ENCODE measurements at regions not wholly inside any gene's neighbourhood (a gene's known extent, or its start where the extent isn't known, plus 50 kb on each side); places are given as distances from the start of the nearest gene placed in this dataset.
"Not testable (repeated sequence)": the region's sequence is repeated elsewhere in the genome, so short reads cannot be mapped to it uniquely, and the experiment has no call there.

DNA sequence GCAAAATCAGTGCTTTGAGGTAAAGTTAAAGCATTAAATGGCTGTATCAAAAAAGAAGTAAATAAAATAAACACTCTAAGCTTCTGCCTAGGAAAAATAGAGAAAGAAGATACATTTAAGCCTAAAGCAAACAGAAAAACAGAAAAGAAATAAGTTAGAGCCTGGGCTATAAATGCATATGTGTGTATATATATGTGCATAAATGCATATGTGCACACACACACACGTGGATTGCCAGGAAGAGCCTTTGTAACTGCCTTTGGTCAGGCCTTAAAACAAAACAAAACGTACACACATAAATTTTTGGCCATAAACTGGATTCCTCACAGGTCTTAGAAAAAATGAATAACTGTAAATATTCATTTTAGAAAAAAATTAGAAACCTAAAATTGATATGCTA, 925.8 kb downstream of the MRPL39 start:
- DNase-seq = no peak

DNA sequence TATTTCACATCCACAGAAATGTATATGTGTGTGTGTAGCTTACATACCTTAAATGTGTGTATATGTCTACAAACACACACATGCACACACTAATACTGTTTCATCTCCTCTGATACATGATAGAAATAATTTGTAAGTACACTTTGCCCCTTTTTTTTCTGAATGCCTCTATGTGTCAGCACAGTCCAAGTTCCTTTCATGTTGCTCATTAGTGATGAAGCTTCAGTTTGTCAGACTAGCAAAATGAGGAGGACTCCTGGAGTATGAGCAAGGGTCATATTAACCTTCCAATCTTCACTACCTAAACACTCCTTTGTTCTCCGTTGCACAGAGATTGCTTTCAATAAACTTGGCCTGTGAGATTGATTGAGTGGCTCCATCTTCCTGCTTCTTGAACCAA, 935.4 kb downstream of the MRPL39 start:
- no peak for DNase-seq

DNA sequence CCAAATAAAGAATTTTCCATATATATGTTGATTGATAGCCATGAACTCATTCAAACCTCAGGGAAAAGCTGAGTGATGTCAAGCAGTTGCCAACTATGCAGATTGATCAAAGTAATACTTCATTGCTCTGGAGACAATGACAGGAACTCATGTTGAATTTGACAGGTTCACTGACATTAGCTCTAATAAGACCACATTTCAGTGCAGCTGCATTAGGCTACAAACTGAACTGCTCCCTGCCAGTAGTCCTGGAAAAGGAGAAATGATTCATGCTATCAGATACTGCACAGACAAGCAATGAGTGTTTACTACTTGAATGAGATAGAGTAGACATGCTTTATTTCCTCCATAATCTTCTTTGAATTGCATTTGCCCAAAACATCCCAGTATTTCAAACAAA, 948.4 kb downstream of the MRPL39 start:
- DNase-seq = no peak

DNA sequence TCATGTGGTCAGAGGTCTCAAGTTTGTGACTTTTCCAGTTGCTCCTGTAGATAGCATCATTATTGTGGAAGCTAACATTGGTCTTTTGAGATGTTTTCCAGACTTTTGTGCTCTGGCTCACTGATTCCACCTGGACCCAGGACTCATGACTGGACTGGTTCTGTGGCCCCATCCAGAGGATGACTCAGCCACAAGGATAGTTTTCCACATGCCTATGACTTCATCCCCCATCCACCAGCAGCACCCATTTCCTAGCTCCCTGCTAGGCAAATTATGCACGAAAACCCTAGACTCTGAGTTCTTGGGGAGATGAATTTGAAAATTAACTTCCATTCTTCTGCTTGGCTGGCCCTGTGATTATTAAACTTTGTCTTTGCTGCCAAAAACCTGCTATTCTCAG, 949.3 kb downstream of the MRPL39 start:
- no peak for DNase-seq

DNA sequence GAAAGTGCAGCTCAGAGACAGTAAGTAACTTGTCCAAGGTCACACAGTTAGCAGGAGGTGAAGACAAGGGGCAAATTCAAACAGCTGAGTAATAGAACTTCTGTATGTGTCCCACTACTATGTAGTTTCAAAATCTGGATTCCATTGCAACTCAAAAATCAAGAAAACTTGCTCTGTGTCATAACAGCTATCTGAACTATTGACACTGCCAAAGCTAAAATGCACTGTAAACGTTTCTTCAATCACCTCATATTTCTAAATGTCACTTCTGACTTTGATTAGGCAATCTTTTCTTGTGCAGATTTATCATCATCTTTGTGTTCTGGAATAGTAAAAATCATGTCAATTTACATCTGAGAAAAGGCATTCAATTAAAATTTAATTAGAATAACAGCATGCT, 957.6 kb downstream of the MRPL39 start:
- DNase-seq = no peak

DNA sequence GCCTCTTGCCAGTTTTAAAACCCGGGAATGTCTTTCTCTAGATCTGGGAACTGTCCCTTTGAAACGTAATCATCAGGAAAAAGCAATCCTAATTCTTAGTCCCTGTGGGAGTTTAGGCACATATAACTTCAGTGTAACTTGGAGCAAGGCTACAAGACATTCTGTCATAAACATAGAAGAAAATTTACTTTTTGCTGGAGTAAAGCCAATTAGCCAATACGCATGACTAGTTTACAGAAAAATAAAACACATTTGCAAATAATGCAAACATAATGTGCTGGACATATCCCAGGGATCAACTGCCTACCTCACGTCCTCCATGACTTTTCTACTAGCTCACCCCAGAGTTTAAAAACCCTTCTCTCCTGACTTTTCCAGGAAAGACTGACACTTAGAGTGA, 970.6 kb downstream of the MRPL39 start:
- no peak for DNase-seq

DNA sequence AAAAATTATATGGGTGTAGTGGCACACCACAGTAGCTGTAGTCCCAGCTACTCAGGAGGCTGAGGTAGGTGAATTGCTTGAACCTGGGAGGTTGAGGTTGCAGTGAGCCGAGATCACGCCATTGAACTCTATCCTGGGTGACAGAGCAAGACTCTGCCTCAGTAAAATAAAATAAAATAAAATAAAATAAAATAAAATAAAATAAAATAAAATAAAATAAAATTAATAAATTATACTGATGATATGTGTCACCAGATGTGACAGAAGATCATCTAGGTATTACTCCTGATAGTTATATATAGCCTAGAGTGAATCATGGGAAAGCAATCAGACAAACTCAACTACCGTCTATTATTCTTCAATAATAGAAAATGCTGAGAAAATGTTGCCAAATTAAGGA, 972.5 kb downstream of the MRPL39 start:
- no peak for DNase-seq

DNA sequence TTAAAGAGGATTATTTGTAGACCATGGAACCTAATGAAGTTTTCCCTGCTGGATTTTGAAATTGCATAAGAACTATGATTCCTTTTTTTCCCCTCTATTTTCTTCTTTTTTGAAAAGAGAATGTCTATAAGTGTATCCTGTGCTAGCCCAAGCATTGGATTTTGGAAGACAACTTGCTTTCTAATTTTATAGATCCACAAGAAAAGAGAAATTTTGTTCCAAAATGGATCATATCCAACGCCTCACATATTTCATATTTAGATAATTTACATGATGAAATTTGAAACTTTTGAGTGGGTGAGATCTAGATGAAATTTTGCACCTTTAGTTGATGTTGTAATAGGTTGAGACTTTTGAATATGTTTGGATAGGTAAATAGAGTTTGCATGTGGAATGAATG, 978.7 kb downstream of the MRPL39 start:
- no peak for DNase-seq

DNA sequence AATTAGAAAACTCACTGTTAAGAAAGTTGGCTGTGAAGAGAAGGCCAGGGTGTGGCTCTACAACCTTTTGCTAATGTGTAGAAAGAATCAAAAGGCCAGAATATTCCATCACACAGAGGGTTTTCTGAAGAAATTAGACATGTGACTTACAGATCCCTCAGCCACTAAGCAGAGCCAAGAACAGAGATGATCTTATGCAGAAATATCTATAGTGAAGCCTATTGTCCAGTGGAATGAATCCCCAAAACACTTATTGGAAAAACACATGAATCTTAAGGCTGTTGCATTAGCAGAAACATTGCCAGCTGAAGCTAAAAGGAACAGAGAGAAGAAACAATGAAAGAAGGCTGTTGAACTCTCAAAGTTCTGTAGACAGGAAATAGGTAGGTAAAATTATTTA, 979.2 kb downstream of the MRPL39 start:
- no peak for DNase-seq

DNA sequence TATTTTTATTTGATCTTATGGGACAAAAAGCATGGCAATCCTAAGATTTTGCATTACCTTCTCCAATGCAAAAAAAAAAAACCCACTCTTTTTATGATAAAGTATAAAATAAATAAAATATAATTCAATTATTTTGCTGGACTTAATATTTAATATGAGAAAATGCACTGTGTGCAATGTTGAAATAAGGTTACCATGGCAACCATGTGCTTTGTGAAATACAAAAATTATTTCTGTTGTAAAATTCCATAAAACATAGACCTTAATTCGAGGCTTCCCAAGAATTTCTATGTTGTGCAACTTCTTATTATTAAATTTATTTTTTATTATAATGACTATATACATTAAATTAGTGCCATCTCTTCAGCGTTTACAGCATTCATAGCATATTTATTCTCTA, 989.5 kb downstream of the MRPL39 start:
- no peak for DNase-seq

DNA sequence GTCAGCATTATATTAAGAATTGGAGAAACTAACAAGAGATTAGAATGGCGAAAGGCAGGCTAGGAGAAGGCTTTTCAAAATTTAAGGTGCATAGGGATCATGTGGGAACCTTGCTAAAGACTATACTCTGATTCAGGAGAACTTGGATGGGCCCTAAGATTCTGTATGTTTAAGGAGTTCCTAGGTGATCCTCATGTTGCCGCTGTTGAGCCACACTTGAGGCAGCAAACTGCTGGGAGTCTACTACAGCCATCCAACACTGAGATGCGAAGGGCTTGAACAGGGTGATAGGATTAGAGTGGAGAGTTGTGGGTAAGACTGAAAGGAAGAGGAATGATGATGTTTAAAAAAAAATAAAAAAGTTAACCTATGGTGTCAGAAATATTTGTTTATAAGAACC, 1013.2 kb downstream of the MRPL39 start:
- no peak for DNase-seq

DNA sequence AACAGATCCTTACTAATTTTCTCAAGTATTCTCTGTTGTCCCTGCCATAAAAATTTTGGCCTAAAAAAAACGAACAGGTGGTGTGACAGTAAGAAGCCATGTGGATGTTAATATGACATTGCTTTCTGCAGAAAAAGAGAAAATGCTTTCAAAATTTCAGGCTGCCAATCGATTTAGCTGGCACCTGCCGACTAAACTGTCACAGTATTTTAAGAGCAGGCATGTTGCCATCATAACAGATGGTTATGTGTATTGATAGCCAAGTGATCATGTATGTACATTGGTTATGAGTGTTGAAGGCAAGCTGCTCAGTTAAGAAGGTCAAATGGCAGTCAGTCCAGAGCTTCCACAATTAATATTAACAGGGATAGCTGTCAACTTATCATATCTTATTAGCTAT, 1017.0 kb downstream of the MRPL39 start:
- DNase-seq = no peak

DNA sequence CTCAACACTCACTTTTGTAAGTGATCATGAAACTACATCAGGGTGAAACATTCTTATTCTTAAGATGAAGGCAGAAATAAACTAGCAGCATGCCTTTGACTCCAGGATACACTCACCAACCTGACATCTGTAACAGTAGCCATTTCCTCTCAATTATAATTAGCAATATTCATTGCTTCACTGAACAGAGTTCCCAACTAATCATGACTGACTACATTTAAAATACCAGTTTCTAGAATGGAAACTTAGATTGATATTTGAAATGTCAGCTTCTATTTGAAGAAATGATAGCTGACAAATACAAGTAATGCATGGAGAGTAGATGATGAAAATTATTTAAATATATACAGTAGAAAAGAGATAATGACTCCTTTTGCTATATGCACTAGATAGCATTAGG, 1023.8 kb downstream of the MRPL39 start:
- no peak for DNase-seq

DNA sequence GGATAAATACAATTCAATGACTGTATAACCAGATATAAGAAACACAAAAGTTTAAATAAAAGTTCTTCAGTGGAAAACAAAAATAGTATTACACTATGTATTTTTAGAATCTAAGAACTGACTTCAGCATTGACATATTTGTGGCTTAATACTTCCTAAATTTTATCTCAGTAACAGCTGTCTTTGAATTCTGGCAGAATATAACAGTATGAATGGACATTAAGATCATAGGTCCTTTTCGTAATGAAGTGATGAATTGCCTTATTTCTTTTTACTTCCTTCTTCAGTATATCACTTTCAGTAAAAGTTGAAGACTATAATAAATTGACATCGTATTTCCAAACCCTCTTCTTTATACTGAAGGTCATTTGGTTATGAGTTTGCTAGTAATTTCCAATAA, 1030.0 kb downstream of the MRPL39 start:
- DNase-seq = no peak

DNA sequence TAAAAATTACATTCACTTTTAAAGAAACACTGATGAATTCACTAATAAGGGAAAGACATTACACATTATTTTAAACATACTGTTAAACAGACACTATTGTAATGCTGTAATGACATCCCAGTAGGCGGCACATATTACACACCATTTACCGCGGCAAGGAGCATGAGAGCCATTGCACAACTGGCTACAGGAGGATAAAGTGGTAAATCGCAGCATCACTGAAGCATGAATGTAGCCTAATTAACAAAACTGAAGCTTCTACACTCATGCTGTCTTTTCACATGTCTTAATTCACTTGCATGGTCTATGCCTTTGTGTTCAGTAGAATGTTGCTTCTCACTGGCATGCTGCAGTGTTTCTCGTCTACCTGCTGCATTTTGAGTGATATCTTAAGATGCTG, 1046.0 kb downstream of the MRPL39 start:
- DNase-seq = no peak

DNA sequence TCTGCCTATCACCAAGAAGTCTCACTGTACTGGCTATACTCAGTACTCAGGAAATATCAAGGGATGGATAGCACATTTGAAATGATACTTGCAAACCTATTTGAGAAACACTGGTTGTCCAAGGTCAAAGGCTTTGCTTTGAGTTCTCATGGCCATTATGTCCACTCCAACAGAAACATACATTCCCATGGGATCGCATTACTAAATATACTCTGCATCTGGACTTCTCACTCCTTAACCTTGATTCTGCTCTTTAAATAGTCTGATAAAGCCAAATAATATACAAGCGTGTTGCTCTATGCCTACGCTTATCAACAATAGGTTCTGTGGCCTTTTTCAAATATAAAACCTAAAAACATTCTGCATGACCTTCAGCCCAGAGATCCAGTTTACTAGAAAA, 1054.8 kb downstream of the MRPL39 start:
- no peak for DNase-seq

DNA sequence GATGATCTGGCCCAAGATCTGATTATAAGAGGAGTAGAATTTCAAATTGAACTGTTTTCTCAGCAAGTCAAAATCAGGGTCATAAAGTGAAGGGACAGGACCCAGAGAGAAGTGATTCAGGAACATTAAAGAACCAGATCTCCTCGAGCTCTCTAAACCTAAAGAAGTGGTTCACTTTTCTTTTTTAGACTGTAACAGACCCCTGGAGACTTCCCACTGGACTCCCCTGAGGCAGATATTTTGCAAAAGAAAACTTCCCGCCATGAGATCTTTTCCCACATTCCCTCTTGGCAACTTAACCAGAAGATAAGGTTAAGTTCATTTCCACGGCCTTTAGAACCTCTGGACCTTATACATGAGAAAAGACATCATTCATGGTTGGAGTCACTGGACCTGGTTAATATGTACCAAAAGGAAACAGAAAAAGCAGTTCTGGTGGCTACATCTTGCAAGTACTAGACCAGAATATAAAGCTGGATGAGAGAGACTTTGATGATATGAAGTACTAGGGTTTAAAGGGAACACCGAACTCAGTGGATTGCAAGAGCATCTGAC, 1061.4 kb downstream of the MRPL39 start:
- DNase-seq = no peak

DNA sequence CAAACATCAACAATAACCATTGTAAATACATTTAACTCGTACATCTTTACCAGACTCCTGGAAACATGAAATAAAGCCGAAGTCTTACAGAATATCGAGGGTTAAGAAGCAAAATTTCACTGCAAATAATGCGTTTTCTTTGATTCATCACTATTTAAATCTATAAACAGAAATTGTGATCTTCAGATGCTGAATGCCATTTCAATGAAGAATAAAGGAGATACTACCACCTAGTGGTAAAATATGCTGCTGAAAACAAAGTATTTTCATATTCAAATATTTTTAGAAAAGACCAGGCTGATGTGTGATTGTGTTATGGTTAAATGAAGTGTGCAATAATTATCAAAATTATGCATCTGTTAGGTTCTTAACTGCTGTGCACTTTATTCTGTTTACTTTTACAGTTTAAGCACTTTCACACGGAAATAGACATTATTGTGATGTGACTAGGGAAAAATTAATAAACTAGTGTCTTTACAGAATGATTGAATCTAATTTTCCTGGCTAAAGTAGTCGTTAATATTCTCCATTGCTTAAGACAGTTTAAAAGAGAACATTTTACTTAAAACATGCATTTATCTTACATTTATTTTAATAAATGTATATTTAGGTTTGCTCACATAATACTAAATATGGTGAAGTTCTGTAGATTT, 1093.1 kb downstream of the MRPL39 start:
- peak in 1 of 2 donors; percentile 2 for DNase-seq

DNA sequence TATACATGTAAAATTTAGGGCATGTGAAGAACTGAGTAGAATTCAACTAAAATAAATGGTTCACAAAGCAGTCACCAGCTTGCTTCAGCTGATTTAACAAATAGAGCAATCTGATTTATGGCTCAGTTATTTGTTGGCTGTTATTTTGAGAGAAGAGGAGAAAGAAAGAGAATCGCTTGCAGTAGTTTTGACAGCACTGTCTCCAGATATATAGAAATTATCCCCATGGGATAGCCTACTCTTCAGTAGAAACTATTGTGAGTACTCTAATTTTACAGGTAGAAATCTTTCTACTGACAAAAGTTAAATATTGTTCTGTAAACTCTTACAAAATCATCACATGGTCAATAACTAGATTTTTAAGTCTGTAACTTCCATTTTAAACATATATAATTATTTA, 1098.2 kb downstream of the MRPL39 start:
- no peak for DNase-seq

DNA sequence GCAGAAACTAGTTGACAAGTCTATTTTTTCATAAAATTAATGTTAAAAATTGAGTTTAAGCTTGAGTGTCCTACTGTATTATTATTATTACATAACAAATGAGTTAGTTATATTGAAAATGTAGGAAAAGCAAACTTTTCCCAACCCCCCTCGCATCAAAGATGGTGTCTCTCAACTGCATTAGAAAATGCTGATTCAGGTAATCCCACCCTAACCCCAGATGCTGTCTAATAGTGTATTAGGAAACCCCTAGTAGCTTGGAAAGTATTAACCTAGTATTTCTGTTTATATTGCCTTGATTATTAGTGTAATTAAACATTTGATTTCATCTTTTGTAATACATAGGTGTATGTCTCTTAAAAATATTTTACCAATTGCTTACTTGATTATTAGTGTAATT, 1120.3 kb downstream of the MRPL39 start:
- no peak for DNase-seq

DNA sequence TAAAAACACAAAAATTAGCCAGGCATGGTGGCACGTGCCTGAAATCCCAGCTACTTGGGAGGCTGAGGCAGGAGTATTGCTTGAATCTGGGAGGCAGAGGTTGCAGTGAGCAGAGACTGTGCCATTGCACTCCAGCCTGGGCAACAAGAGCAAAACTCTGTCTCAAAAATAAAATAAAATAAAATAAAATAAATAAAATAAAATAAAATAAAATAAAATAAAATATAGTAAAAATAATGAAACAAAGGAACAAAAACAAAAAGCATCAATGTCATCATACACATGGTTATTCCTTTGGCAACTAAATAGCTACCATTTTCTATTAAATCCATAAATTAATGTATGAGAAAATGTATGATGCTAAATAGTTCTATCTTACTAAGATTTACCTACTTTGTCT, 1123.9 kb downstream of the MRPL39 start:
- not testable (repeated sequence) for DNase-seq

DNA sequence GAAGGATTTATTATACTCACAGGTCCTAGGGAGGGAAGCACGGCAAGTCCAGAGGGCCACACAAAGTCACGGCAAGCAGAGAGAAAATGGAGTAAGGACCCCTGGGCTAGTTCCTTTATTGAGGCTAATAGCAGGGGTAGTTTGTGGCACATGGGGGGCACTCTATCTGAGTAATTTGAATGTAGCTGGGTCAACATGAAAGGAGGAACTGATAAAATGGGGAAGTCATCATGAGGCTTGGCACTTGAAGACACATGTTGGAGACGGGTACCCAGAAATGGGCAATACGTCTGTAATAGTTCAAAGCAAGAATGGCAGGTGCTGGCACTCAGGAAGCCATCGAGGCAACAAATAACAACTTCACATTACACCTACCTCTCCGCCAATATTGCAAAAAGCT, 1136.4 kb downstream of the MRPL39 start:
- DNase-seq = no peak

DNA sequence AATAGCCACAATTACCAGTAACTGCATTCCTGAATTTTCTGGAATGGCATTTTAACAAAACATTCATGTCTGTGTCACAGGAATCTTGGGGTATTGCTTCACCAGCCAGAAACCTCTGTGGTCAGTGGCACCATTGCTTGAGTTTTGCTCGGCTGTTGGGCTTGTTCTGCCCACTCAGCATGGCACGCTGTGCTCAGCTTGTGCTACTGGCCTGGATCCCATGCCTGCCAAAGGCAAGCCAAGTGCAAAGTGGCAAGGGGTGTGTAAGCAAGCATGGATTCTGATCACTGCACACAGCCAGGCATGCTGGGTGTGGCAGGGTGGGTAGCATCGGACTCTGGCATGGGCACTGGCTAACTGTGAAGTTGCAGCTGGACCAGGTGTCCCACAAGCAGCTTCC, 1150.9 kb downstream of the MRPL39 start:
- DNase-seq = no peak

DNA sequence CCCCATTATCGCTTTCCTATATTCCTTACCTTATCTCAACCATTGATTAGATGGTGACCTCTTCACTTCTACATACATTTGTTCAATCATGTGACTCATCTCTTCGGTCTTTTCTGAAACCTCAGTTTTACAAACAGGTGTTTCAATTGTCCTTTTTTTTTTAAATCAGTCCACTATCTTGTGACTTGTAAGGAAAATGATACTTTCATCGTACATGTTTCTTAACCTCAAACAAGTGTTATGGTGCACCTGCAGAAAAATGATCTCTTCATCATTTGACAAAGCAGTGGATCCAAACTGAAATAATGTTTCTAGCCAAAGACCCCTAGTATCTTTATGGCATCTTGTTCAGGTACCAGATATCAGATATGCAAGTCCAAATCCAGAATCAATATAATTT, 1157.2 kb downstream of the MRPL39 start:
- no peak for DNase-seq

DNA sequence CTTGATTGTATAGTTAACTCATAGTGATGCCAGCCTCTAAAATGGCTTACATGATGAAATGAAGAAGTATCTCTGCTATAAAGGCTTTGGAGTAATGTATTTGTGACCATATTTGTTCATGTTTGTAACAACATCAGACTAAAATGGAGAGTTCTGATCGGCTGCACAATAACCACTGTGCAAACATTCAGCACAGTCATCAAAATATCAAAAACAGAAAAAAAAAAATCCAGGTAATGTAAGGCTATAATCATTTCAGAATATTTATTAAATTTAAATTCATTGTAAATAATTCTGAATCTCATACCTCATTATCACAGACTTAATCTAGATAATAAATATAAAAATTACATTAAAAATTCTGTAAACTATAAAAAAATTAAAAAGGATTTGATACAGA, 1161.8 kb downstream of the MRPL39 start:
- no peak for DNase-seq

DNA sequence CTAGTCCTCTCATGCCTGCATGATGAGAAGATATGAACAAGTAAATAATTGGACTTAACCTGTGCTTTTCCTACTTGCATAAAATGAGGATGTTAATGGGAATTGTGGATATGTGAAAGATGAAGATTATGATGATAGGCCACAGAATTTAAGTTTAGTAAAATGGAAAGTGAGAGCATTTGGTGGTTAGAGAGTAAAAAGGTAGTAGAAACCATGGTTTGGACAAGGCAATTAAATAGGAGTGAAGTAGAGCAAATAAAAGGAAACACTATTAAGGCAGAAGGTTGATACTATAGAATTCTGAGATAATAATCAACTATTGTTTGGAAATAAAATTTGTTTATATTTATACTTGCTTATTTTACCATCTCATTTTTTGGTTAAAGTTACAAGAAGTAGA, 1162.5 kb downstream of the MRPL39 start:
- no peak for DNase-seq

Data from CD4-positive, alpha-beta T cell treated with Interleukin-4 for 1 hour (primary cell).